ENCODE measurements at regions not wholly inside any gene's neighbourhood (a gene's known extent, or its start where the extent isn't known, plus 50 kb on each side); places are given as distances from the start of the nearest gene placed in this dataset.

DNA sequence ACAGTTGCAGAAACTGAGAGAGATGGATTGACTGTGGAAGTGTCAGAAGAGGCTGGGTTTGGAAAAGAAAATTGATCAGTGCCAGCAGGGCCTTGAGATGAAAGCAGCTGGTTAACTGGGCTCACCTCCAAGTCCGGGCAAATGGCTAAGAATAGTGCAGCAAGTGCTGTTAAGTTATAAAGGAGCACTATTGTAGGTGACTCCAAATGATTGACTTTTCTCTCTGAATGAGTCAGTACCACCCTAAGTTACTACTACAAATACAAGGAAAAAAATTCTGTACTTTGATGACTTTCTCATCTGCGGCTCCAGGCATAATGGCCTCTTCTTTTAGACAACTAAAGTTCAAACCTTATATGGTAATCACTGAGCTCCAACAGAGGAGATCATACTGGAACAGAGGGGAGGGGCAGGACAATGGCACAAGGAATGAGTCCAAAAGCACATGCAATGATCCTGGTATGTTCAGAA lies 733.4 kb upstream of the INTU start:
- TF ChIP-seq, protein P1, sequence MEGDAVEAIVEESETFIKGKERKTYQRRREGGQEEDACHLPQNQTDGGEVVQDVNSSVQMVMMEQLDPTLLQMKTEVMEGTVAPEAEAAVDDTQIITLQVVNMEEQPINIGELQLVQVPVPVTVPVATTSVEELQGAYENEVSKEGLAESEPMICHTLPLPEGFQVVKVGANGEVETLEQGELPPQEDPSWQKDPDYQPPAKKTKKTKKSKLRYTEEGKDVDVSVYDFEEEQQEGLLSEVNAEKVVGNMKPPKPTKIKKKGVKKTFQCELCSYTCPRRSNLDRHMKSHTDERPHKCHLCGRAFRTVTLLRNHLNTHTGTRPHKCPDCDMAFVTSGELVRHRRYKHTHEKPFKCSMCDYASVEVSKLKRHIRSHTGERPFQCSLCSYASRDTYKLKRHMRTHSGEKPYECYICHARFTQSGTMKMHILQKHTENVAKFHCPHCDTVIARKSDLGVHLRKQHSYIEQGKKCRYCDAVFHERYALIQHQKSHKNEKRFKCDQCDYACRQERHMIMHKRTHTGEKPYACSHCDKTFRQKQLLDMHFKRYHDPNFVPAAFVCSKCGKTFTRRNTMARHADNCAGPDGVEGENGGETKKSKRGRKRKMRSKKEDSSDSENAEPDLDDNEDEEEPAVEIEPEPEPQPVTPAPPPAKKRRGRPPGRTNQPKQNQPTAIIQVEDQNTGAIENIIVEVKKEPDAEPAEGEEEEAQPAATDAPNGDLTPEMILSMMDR (IDR thresholded peaks at IDR 0.05) = no peak
- no peak for TF ChIP-seq ZFX (IDR thresholded peaks at IDR 0.05; ENCODE audit: borderline replicate concordance)

All from 22Rv1 (cell line).